ES-I3 (cell line): ENCODE measurements at regions not wholly inside any gene's neighbourhood (a gene's known extent, or its start where the extent isn't known, plus 50 kb on each side); places are given as distances from the start of the nearest gene placed in this dataset.

Source experiments
- H3K36me3 ChIP-seq: 2 replicates; pipeline ENCODE4 v1.6.1; 2013; ENCODE audit warnings: mild to moderate bottlenecking, low read length, control low read depth, moderate library complexity; ENCODE audit not compliant: insufficient read depth
- H3K4me1 ChIP-seq: 2 replicates; pipeline ENCODE4 v1.6.1; 2013; ENCODE audit warnings: mild to moderate bottlenecking, control low read depth, low read length; ENCODE audit not compliant: insufficient read depth
- H3K9ac ChIP-seq: 2 replicates; pipeline ENCODE4 v1.6.1; 2013; ENCODE audit warnings: low read depth, mild to moderate bottlenecking, low read length, moderate library complexity
- H3K9me3 ChIP-seq: 2 replicates; pipeline ENCODE4 v1.6.1; 2013; ENCODE audit warnings: mild to moderate bottlenecking, low read length, moderate library complexity; ENCODE audit not compliant: control insufficient read depth, insufficient read depth

DNA sequence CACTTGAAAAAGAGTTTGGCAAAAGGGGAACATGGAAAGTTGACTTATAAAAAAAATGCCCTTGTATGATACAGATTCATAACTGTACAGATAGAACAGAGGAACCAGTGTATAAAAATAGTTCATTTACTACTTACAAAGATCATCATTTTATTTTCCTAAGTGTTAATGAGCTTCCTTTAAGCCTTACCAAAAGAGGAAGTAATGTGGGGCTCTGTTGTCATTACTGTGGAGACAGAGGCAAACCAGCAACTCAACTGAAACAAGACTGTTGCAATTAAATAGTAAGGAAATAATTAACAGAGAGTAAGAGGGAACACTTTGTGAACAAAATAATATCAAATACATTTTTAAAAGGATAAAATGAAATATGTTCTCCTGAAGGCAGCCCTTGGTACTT, 526.2 kb upstream of the ADARB2 start:
- Histone ChIP-seq H3K4me1 (no peaks in the 10 kb centered on the region), H3K9me3 (no peaks in the 10 kb centered on the region), H3K36me3 (no peaks in the 10 kb centered on the region), H3K9ac (no peak overlapping the region)

DNA sequence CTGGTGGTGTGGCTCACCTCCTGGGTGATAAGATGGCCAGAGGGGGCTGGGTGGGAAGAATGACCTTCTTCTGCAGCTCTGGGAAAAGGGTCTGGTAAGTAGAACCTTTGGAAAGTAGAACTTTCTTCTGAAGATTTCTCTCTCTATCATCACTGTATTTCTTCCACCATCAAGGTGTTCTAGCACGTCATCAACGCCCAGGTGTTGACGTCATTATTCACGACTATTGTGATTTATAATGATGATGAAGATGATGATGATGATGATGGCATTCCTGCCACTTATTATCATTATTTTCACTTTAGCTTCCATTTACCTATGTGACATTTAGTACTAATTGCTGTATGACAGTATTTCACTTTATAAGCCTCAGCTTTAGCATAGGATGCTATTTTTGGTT, 525.6 kb upstream of the ADARB2 start:
- H3K36me3 ChIP-seq: no peaks in the 10 kb centered on the region
- H3K9me3 ChIP-seq: no peaks in the 10 kb centered on the region
- no peaks in the 10 kb centered on the region for H3K4me1 ChIP-seq
- no peak overlapping the region for H3K9ac ChIP-seq

GRCh38 chr10:2262333-2262732, 525.0 kb upstream of the ADARB2 start:
- no peaks in the 10 kb centered on the region for H3K4me1 ChIP-seq
- no peak overlapping the region for H3K9ac ChIP-seq
- no peaks in the 10 kb centered on the region for H3K9me3 ChIP-seq
- H3K36me3 ChIP-seq: no peaks in the 10 kb centered on the region

DNA sequence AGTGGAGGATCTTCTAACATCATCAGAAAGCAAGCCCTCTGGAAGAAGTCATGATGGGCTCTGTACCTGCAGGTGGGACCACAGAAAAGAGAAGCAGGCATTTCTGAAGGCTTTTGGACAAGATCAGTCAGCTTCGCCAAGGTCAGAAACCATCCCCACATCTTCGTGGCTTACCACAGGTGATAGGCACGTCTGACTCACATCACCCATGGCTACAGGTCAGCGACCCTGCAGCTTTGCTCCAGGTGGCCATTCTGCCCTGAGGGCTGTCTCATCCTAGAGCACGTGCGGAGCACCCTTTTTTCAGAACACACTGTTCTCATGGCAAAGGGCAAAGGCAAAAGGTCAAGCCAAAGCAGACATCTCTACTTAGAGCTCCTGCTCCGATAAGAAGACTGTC, 518.9 kb upstream of the ADARB2 start:
- Histone ChIP-seq H3K36me3 (no peaks in the 10 kb centered on the region), H3K4me1 (no peaks in the 10 kb centered on the region), H3K9me3 (no peaks in the 10 kb centered on the region), H3K9ac (no peak overlapping the region)

- Histone ChIP-seq H3K9me3 (no peaks in the 10 kb centered on the region), H3K36me3 (no peaks in the 10 kb centered on the region), H3K4me1 (no peaks in the 10 kb centered on the region), H3K9ac (no peak overlapping the region)
Observed at GRCh38 chr10:2252096-2252495, 514.8 kb upstream of the ADARB2 start.

- Histone ChIP-seq H3K4me1 (no peaks in the 10 kb centered on the region), H3K9ac (no peak overlapping the region), H3K36me3 (no peaks in the 10 kb centered on the region), H3K9me3 (no peaks in the 10 kb centered on the region)
Observed at GRCh38 chr10:2251631-2252030, 514.3 kb upstream of the ADARB2 start.

- Histone ChIP-seq H3K9ac (no peak overlapping the region), H3K4me1 (no peaks in the 10 kb centered on the region), H3K9me3 (no peaks in the 10 kb centered on the region), H3K36me3 (no peaks in the 10 kb centered on the region)
Observed at GRCh38 chr10:2246747-2247146, 509.4 kb upstream of the ADARB2 start.

DNA sequence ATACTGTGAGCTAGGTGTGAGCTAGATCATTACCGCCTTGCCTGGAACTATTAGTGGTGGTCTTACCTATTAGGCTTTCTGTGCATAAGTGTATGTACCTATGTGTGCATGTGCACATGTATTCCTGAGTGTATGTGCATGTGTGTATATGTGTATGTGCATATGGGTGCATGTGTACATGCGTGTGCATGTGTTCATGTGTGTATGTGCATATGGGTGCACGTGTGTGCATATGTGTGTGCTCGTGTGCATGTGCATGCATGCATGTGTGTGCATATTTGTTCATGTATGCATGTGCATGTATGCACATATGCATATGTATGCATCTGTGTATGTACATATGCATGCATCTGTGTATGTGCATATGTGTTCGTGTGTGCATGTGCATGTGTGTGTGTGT, 508.3 kb upstream of the ADARB2 start:
- Histone ChIP-seq H3K4me1 (no peaks in the 10 kb centered on the region), H3K9me3 (no peaks in the 10 kb centered on the region), H3K9ac (no peak overlapping the region), H3K36me3 (no peaks in the 10 kb centered on the region)

DNA sequence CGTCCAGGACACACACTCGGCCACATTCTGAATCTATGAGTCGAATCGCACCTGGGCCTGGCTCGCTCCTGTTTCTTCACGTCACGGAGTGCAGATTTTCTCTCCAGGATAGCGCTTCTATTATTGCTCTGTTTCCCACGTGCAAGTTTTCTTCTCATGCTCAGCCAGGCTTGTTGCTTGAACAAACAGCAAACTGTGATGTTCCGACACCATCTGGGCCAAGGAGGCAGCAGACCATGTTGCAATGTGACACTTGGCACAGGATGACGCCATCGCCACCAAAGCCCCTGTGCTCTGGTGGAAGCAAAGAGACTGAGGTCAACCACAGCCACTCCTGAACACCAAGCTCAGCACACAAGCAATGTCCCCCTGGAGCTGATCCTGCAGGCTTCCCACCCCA, 507.1 kb upstream of the ADARB2 start:
- Histone ChIP-seq H3K36me3 (no peaks in the 10 kb centered on the region), H3K4me1 (no peaks in the 10 kb centered on the region), H3K9me3 (peaks cover 3% of the 10 kb centered on the region; the same call in 1 of the 2 replicates), H3K9ac (no peak overlapping the region)

- Histone ChIP-seq H3K4me1 (no peaks in the 10 kb centered on the region), H3K36me3 (no peaks in the 10 kb centered on the region), H3K9ac (no peak overlapping the region), H3K9me3 (peaks cover 3% of the 10 kb centered on the region; the same call in 1 of the 2 replicates)
Observed at GRCh38 chr10:2236876-2237275, 499.6 kb upstream of the ADARB2 start.

GRCh38 chr10:2232479-2232878, 495.2 kb upstream of the ADARB2 start:
- no peak overlapping the region for H3K9ac ChIP-seq
- no peaks in the 10 kb centered on the region for H3K4me1 ChIP-seq
- no peaks in the 10 kb centered on the region for H3K36me3 ChIP-seq
- H3K9me3 ChIP-seq: no peaks in the 10 kb centered on the region

DNA sequence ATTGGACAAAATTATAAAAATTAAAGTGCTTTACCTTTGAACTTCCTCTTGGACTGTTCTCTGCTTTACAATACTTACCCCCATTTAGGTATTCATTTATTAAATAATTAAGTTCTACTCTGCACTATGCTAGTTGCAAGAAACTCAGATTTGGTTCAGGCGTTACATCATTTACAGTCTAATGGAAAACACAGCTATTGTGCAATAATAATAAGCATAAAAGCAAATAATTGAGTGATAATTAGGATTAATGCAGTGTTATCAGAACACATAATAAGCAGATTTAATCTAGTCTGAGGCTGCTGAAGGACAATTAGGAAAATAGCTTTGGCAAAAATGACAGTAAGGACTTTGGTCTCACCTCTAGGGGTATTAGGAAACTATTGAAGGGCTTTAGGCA, 493.2 kb upstream of the ADARB2 start:
- Histone ChIP-seq H3K36me3 (no peaks in the 10 kb centered on the region), H3K4me1 (no peaks in the 10 kb centered on the region), H3K9me3 (no peaks in the 10 kb centered on the region), H3K9ac (no peak overlapping the region)

- no peaks in the 10 kb centered on the region for H3K9me3 ChIP-seq
- no peaks in the 10 kb centered on the region for H3K36me3 ChIP-seq
- no peak overlapping the region for H3K9ac ChIP-seq
- no peaks in the 10 kb centered on the region for H3K4me1 ChIP-seq
Observed at GRCh38 chr10:2228320-2228901, 491.1 kb upstream of the ADARB2 start.

GRCh38 chr10:2225609-2226008, 488.3 kb upstream of the ADARB2 start:
- no peaks in the 10 kb centered on the region for H3K36me3 ChIP-seq
- H3K4me1 ChIP-seq: no peaks in the 10 kb centered on the region
- H3K9me3 ChIP-seq: no peaks in the 10 kb centered on the region
- no peak overlapping the region for H3K9ac ChIP-seq

- Histone ChIP-seq H3K9me3 (no peaks in the 10 kb centered on the region), H3K9ac (no peak overlapping the region), H3K4me1 (no peaks in the 10 kb centered on the region), H3K36me3 (no peaks in the 10 kb centered on the region)
Observed at GRCh38 chr10:2223548-2224320, 486.4 kb upstream of the ADARB2 start.
